ENCODE measurements at regions not wholly inside any gene's neighbourhood (a gene's known extent, or its start where the extent isn't known, plus 50 kb on each side); places are given as distances from the start of the nearest gene placed in this dataset.

GRCh38 chr7:18320971-18321567 is 174.5 kb upstream of the HDAC9 start:
- TF ChIP-seq FOXM1 (IDR thresholded peaks at IDR 0.05; ENCODE audit: borderline replicate concordance) (no peak), SP1 (IDR thresholded peaks at IDR 0.05) (no peak), PKNOX1 (IDR thresholded peaks at IDR 0.05) (no peak), ZNF384 (IDR thresholded peaks at IDR 0.05) (no peak), BHLHE40 (IDR thresholded peaks at IDR 0.05; ENCODE audit: borderline replicate concordance) (no peak), ELF4 (IDR thresholded peaks at IDR 0.05) (no peak), TARDBP (IDR thresholded peaks at IDR 0.05) (no peak), HDGF (IDR thresholded peaks at IDR 0.05; ENCODE audit: borderline replicate concordance) (no peak), ARNT (IDR thresholded peaks at IDR 0.05) (no peak), FOXK2 (IDR thresholded peaks at IDR 0.05) (no peak), FOXA1 (IDR thresholded peaks at IDR 0.05) (no peak), SUZ12 (IDR thresholded peaks at IDR 0.05) (no peak), CTBP1 (IDR thresholded peaks at IDR 0.05; ENCODE audit: borderline replicate concordance) (no peak)
